Jurkat, Clone E6-1 (cell line): ENCODE measurements at regions not wholly inside any gene's neighbourhood (a gene's known extent, or its start where the extent isn't known, plus 50 kb on each side); places are given as distances from the start of the nearest gene placed in this dataset.
"Not testable (repeated sequence)": the region's sequence is repeated elsewhere in the genome, so short reads cannot be mapped to it uniquely, and the experiment has no call there.

Source experiments
- DNase-seq: peaks from one replicate; pipeline ENCODE4 v3.0.0-alpha.2; 2011; ENCODE audit warnings: low read depth, low spot score
- H3K4me3 ChIP-seq: 2 replicates; pipeline ENCODE4 v1.5.1; 2011; ENCODE audit warnings: mild to moderate bottlenecking, low read length, control low read depth, moderate library complexity

DNA sequence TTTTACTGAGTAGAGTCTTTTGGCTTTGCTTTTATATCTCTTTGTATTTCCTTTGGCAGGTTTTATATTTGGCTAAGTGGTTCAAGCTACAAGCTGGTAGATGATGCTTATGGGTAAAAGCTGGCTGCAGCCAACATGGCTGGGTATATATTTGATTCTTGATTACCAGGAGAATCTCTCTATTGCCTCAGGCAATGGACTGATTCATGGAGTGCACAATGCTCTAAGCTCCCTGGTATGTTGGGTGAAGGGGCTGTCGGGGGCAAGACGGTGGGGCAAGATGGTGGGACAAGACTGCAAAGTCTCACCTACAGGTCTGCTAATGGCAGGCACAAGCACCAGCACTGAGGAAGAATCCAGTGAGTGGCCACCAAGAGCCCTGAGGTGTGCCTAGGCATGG, 366.6 kb downstream of the DMAC1 start:
- no peak overlapping the region for H3K4me3 ChIP-seq
- DNase-seq, result no peak

DNA sequence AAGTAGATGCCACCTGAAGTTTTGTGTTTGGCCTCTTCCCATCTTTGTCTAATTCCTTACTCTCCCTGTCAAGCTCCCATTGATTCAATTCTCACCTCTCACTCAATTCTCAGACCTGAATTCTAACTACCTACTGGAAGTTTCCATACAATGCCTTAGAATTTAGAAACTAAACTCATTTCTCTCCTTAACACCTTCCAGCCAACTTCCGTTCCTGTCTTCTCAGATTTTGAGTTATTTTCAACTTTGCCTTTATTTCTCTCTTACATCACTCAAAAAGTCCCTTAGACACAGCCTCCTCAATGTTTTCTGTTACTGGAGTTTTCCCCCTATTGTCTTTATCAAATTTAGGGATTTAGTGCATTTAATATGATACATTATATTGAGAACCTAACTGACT, 382.2 kb downstream of the DMAC1 start:
- not testable (repeated sequence) for H3K4me3 ChIP-seq, DNase-seq

DNA sequence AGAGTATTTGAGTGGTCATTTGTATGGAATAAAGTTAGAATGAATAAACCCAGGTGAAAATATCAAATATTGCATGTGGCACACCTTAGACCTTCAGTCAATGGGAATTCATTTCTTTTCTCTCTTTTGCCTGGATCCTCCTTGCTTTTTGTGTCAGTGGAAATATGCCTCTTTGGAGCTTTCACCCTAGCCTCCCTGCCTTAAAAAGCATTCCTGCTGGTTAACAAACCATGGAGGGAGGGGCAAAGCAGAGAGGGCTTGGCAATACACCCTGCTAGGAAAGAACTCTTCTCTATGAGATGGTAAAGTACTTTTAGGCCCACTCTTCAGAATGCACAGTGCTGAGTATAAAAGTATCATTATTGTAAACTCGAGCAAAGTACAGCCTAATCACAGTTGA, 383.7 kb downstream of the DMAC1 start:
- DNase-seq, result no peak
- no peak overlapping the region for H3K4me3 ChIP-seq

DNA sequence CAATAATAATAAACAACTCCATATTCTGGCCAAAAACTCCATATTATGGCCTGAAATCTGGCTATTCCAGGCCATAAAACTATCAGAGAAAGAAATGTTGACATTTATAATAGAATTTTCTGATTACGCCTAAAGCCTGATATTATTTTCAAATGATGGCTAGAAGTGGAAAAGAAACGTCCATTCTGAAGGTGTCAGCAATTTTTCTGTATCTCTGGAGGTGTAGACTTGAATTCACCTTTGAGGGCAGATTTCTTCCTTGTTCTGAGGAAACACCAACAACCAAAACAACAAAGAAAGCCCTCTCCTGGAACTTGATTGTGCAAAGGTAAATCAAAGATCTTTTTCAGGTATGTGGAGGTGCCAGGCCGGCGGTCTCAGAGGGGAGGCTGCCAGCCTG, 390.7 kb downstream of the DMAC1 start:
- DNase-seq, result no peak
- no peak overlapping the region for H3K4me3 ChIP-seq

DNA sequence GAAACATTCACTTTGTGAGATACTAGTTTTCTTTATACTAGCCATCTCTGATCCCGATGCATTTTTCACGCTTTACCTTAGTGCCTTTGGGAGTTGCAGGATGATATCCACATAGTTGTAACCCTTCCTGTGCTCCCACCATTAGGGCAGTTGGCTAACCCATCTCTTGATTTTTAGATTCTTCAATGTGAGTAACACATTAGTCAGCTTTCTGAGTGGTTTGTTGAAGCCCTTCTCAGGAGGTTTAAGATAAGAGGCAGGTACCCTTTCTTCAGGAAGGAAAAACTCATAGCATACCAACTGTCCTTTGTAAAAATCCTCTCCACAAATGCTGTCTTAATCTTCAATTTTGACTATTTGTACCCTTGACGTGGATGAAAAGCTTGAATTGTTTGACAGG, 392.3 kb downstream of the DMAC1 start:
- no peak overlapping the region for H3K4me3 ChIP-seq
- DNase-seq, result no peak

DNA sequence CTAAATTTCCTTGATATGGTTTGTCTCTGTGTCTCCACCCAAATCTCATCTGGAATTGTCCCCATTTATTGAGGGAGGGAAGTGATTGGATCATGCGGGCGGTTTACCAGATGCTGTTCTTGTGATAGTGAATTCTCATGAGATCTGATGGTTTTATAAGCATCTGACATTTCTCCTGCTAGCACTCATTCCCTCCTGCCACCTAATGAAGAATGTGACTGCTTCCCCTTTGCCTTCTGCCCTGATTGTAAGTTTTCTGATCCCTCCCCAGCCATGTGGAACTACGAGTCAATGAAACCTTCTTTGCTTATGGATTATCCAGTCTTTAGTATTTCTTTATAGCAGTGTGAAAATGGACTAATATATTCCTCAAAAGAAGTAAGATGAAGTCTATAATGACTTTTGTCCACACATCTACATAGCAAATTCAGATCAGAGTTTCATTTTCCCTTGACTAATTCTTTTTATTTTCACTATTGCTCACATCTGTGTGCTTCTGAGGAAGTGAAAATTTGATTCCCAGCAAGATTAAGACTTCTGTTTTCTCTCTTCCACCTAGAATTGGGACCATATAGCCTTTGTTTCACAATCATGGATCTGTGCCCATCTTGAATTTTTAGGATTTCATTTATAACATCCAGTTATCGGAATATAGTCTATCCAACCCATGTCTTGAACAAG, 393.5 kb downstream of the DMAC1 start:
- DNase-seq, result no peak
- no peak overlapping the region for H3K4me3 ChIP-seq

DNA sequence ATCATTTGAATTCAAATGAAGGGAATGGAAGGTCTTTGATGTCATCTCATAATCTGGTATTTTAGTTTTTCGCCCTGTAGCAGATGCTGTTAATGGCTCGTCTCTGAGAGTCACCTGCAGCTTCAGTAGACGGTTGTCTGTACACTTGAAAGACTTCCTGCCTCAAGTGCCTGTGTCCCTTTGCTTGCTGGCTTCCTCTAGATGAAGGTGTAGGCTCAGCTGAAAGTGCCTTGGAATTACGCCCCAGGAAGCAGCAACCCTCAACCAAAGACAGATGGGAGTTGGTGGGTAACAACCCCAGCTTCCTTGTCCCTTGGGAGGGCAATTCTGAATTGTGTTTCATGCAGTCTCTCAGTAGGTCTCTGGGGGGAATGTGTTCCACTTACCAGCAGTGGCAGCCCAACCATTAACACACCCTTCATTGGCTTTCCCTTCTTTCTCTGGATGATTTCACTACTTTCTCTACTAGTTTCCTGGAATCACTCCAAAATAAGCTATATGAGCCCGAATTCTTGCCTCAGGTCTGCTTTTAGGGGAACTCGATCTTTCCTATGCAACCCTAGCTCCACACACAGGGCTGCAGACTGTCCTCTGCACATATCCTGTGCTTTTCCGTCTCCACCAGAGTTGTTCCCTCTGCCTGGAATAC, 395.6 kb downstream of the DMAC1 start:
- DNase-seq, result peak; percentile 80
- H3K4me3 ChIP-seq, result no peak overlapping the region

DNA sequence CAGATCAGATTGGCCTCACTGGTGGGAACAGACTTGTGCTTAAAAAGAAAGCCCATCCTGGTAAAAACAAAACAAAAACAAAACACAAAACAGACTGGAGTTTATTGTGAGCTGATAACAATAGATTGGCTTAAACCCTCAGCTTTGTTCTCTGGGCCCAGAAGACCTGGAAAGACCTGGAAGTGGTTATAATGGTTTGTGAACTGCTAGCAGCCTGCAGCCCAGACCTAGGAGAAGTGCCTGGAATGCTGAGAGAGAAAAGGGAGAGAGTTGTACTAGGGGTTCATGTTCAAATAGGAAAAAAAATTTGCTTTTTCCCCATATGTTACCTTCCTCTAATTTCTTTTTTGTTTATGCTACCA, 396.6 kb downstream of the DMAC1 start:
- H3K4me3 ChIP-seq, result no peak overlapping the region
- DNase-seq, result no peak

DNA sequence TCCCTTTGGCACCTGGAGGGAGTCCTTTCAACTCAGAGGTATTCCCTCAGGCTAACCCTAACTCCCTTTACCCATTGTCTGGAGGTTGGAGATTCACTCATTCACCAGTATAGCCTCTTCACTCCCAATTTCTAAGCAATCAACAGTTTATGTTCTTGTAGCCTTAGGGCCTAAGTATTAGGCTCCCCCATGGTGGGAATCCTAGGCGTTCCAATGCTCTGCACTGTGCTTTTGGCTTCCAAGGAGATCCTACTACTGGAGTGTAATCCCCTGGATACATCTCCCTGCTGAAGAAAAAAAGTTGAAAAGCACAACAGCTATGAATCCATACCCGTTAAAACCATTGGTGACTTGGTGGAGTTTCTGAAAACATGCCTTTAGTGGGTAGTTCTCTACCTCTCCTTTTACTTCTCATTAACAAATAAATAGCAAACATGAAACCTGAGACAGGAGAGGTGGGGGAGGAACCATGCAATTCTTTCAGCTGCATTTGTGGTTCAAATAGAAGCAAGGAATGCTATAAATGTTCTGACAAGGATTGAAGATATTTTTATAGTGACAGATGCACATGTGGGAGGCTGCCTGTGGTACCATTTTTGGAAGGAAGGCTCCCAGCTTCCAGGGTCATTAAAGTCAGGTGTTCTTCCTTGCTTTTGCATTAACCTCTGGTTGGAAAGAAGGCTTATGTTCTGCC, 397.1 kb downstream of the DMAC1 start:
- DNase-seq, result no peak
- no peak overlapping the region for H3K4me3 ChIP-seq

DNA sequence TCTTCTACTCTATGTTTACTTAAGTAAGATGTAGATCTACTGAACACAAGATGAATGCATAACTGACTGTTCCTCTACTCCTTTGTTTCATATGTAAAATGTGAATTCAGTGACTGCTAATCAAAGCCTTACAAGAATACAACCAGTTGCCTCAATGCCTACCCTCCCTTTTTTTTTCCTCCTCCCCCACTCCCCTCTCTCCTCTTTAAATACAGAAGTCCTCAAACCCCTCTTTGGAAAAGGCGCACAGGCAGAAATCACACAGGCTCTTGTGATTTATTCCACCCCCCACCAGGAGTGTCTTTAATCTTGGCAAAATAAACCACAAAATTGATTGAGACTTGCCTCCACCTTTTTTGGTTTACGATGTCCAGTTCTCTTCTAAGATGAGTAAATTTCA, 398.5 kb downstream of the DMAC1 start:
- DNase-seq, result no peak
- no peak overlapping the region for H3K4me3 ChIP-seq

DNA sequence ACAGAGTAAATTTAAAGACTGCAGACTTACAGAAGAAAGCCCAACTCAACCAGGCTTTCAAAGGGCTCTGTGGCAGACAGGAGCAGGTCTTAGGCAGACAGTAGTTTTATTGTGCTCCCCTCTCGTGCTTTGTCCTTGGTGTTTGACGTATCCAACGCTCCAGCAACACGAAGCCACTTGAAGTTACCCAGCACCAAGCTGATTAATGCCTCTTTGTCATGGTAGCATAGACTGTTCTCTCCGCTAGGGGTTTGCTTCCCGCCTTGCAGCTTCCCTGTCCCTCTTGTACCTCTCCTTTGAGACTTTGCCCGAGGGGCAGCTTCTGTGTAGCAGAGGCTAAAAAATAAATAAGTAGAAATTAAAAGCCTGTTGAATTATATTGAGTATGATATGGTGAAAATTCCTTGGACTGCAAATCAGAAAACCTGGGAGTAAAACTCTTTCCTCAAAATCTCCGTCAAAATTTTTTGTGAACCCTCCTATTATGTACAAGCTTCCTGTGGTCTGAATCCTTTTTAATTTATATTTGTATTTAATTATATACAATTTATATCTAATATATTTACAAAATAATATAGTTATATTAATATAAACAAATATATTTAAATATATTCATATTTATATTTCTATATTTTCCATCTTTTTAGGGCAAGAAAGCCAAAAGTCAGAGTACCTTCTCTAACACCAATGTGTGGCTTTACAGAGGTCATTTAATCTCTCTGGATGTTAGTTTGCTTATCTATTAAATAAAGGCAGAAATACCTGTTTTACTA, 405.4 kb downstream of the DMAC1 start:
- DNase-seq, result no peak
- no peak overlapping the region for H3K4me3 ChIP-seq

DNA sequence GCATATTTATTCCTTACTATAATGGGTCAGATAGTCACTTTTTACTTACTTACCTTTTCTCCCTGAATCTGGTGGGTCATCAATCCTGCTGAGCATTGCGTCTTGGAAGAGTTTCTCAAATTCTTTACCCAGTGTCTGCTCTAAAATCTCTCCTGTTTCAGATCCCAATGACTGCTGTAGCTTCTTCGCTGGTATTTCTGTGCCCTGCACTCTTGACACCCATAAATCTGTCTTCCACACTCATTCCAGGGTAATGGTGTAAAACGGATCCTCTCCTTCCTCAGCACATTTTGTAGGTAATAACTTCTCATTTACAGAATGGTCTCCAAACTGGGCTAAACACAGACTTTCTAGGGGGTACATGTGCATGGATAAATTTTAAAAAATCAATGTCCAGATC, 407.4 kb downstream of the DMAC1 start:
- DNase-seq, result no peak
- H3K4me3 ChIP-seq, result no peak overlapping the region

DNA sequence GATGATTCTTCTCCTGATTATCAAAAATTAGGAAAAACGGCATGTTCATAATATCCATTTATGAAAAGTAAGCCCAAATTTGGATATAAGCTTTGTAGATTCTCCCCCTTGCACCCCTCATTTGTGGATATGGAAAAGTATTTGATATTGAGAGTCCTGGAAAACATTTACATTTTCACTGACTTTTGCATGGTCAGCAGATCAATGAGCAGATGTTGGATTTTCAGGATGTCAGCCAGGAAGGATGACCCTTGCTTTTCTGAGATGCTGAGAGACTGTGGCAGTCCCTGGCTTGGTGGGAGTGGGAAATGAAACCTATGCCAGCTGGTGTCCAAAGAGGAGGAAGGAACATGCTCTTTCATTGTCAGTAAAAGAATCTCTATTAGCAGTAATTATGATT, 410.8 kb downstream of the DMAC1 start:
- no peak for DNase-seq
- H3K4me3 ChIP-seq, result no peak overlapping the region

DNA sequence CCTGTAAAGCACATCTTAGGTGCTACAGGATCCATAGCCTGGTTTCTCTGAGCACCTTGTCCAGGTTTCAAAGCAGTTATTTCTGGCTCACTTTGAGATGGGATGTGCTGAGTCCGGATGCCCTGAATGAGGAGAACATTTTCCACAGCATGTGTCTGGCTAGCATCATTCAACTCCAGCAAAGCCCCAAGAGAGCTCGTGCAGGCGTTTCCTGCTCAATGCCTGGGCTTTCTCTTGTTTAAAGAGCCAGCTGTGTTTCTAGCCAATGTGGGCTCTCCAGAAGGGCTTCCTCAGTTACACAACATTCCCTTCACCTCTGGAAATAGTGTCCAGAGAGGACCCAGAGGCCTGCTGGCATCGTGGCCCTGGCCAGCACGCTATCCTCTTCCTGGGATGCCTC, 411.7 kb downstream of the DMAC1 start:
- no peak overlapping the region for H3K4me3 ChIP-seq
- DNase-seq, result no peak

DNA sequence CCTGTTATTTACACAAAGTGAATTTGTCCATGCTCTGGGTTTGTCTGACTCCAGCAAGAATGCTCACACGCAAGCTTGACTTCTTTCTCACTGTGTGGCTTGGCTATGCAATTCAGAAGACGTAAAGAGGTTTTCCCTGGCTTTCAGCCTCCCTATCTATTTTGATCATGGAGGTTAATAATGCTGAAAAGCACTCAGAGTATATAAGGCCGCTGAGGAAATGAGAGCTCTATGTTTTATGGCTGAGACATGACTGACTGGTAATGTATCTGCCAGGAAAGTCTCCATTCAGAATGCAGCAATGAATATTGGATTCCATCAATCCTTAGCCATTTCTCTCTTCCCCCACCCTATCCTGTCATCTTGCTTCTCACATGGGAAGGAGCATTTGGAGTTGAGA, 417.3 kb downstream of the DMAC1 start:
- H3K4me3 ChIP-seq, result no peak overlapping the region

DNA sequence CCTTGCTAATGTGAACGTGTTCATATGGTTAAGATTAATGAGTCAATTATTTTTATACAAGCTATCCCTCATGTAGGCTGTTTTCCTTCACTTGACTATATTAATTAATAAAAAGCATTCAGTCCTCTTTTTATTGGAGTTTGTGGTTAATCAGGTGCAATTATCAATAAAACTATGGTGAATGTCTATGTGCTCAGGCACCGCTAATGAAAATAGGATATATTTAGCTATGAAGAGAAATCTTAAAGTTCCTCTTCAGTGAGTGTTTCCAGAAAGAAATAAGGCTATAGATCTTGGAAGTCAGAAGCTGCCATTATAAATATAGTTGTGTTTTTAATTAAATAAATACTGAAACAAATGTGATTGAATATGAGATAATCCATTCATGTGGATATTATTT, 422.1 kb downstream of the DMAC1 start:
- no peak overlapping the region for H3K4me3 ChIP-seq
- DNase-seq, result no peak

More for the DNA sequence above, 417.3 kb downstream of the DMAC1 start:
- no peak for DNase-seq

DNA sequence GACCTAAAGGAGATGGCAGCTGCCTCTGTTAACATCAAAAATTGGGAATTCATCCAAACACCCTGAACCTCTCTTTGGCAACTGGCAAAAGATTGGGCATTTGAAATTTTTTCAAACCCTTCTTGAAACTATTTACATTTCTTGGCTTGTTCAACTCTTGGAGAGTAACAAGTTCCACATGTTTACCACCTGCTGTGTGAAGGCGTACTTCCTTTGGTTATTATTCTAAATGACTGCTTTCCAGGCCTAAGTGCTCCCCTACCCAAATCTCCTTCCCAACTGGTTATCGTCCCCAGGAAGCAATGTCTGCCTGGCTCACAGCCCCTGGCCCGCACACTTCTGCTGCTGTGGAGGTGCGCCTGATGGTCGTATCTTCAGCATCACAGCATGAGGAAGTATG, 422.7 kb downstream of the DMAC1 start:
- H3K4me3 ChIP-seq, result no peak overlapping the region
- DNase-seq, result no peak

DNA sequence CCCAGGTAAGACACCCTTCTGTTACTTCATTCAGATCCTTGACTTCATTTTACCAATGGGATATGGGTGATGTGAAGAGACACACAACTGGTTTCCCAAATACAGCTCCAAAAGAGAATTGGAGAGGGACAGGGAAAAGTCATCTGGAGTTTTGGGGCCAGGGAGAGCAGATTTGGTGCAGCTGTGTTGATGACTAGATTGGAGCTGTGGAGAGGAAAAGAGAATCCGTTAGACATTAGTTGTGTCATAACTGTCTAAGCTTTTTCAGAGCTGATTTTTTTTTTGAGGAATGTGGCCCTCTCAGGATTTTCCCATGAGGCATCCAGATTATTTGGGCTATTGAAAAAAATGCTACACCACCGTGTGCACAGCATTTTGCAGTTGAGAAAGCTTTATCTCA, 423.4 kb downstream of the DMAC1 start:
- no peak for DNase-seq
- no peak overlapping the region for H3K4me3 ChIP-seq

DNA sequence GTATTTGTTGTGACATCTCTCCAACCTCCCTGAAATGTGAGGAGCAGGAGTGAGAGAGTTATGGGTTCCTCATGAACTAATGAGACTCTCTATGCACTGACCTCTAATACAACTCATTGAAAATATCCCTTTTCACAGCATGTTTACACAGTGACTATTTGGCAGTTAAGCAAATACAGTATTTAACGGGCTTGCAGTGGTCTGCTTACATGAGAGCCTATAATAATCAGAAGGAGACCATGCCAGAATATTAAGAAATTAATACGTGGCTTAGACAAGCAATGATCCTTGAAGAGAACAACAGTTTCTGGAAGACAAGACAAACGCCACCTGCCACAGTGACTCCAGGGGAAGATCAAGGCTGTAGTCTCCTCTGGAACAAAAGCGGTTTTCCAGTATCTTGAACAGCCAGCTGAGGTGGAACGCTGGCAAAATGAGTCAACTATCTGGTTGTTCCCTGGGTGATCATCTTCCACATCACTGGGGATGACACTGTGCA, 424.5 kb downstream of the DMAC1 start:
- DNase-seq, result no peak
- no peak overlapping the region for H3K4me3 ChIP-seq

DNA sequence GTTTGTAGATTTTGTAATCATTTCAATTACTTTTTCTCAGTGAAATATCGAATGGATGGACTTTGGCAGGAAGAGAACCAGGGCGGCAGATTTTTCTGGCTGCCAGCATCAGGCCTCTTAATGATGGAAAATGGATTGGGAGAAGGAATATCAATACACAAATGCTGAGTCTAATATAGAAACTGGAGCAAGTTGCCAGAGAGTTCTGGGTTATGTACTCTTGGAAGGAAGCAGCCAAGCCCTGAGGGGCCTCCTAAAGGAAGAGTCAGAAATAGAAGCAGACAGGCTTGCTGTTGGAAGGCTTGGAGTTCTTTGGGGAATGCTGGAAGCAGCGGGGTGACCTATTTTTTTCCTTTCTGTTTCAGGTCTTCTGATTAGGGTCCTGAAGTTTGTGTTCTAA, 428.6 kb downstream of the DMAC1 start:
- no peak for DNase-seq
- H3K4me3 ChIP-seq, result no peak overlapping the region
